Endodermal cell (in vitro differentiated cells): ENCODE measurements at regions not wholly inside any gene's neighbourhood (a gene's known extent, or its start where the extent isn't known, plus 50 kb on each side); places are given as distances from the start of the nearest gene placed in this dataset.

Source experiments
- DNase-seq: peaks from one replicate; pipeline ENCODE4 v3.0.0-alpha.2; 2017
- H3K27ac ChIP-seq: 2 replicates; pipeline ENCODE4 v1.5.1; 2013; ENCODE audit warnings: mild to moderate bottlenecking, low read depth, low read length, moderate library complexity
- H3K27me3 ChIP-seq: 2 replicates; pipeline ENCODE4 v1.6.1; 2013; ENCODE audit warnings: mild to moderate bottlenecking, low read length, moderate library complexity; ENCODE audit not compliant: insufficient read depth, control insufficient read depth, poor library complexity, severe bottlenecking
- H3K36me3 ChIP-seq: 2 replicates; pipeline ENCODE4 v1.7.0; 2013; ENCODE audit warnings: mild to moderate bottlenecking, low read length, moderate library complexity; ENCODE audit not compliant: control insufficient read depth, insufficient read depth
- H3K4me1 ChIP-seq: one replicate; pipeline ENCODE4 v1.7.0; 2013; ENCODE audit warnings: low read length; ENCODE audit not compliant: control insufficient read depth, insufficient read depth
- H3K4me3 ChIP-seq: 2 replicates; pipeline ENCODE4 v1.5.1; 2013; ENCODE audit warnings: mild to moderate bottlenecking, low read length, moderate library complexity
- H3K9ac ChIP-seq: 2 replicates; pipeline ENCODE4 v1.6.1; 2013; ENCODE audit warnings: mild to moderate bottlenecking, low read length, moderate library complexity; ENCODE audit not compliant: poor library complexity, severe bottlenecking; ENCODE audit errors: extremely low read depth
- H3K9me3 ChIP-seq: 2 replicates; pipeline ENCODE4 v1.6.1; 2013; ENCODE audit warnings: mild to moderate bottlenecking, low read length, moderate library complexity; ENCODE audit not compliant: control insufficient read depth
- H3K27ac Mint-ChIP-seq: 2 replicates; pipeline ENCODE4 v1.8.0; 2020; ENCODE audit warnings: mixed read lengths
- H3K27me3 Mint-ChIP-seq: 2 replicates; pipeline ENCODE4 v1.8.0; 2021; ENCODE audit warnings: mild to moderate bottlenecking, mixed read lengths; ENCODE audit not compliant: insufficient read depth
- H3K36me3 Mint-ChIP-seq: 2 replicates; pipeline ENCODE4 v1.8.0; 2020; ENCODE audit warnings: low read depth, mixed read lengths
- H3K4me1 Mint-ChIP-seq: 2 replicates; pipeline ENCODE4 v1.8.0; 2020; ENCODE audit warnings: mixed read lengths
- H3K4me3 Mint-ChIP-seq: 2 replicates; pipeline ENCODE4 v1.8.0; 2020; ENCODE audit warnings: mild to moderate bottlenecking, moderate library complexity, mixed read lengths
- H3K9me3 Mint-ChIP-seq: 2 replicates; pipeline ENCODE4 v1.8.0; 2020; ENCODE audit warnings: mild to moderate bottlenecking, mixed read lengths
- CTCF ChIP-seq: fragments of 200-600 bp; sonication (generic); conservative IDR thresholded peaks from 2 replicates; pipeline ENCODE4 v1.5.0; 2021; ENCODE audit warnings: antibody characterized with exemption, mild to moderate bottlenecking
- WGBS, 2 experiments: methylation state at CpG; one replicate each; pipeline versions ENCODE4 v1.1.5 to v1.1.7; 2013; ENCODE audit warnings: missing lambda C conversion rate in 2 of 2, mixed read lengths in 1 of 2; ENCODE audit not compliant: insufficient coverage in 1 of 2, insufficient read length in 1 of 2; 5-methylcytosine and 5-hydroxymethylcytosine counted together

DNA sequence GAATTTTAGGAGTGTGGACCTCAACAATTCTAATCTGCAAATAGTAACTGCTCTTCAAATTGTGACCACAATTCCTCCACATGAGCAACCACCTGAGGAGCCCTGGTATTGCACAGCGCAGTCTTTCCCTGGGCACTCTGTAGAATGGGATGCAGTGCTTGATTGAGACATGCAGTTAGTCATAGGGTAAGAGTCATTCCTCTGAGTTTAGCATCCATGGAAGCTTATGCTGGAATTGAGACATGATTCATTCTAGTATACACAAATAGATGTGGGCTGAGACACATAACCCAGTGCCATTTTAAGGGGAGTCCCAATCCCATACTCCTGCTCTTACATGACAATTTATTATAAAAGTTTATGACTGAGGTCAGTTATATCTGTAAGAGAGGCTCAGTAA is 582.3 kb upstream of the CNTNAP2 start:
- H3K4me3 Mint-ChIP-seq: no peak overlapping the region
- H3K36me3 Mint-ChIP-seq: no peaks in the 10 kb centered on the region
- Histone ChIP-seq H3K27ac (no peak overlapping the region), H3K36me3 (no peaks in the 10 kb centered on the region), H3K9ac (no peak overlapping the region), H3K4me1 (no peaks in the 10 kb centered on the region), H3K9me3 (no peaks in the 10 kb centered on the region), H3K27me3 (peaks cover 1% of the 10 kb centered on the region), H3K4me3 (no peak overlapping the region)
- DNase-seq: no peak
- no peaks in the 10 kb centered on the region for H3K4me1 Mint-ChIP-seq
- no peaks in the 10 kb centered on the region for H3K9me3 Mint-ChIP-seq
- no peak for TF ChIP-seq CTCF
- WGBS, 2 experiments: 96 to 100% methylated on average over 1 of the region's 1 CpG
- no peak overlapping the region for H3K27ac Mint-ChIP-seq
- no peaks in the 10 kb centered on the region for H3K27me3 Mint-ChIP-seq

DNA sequence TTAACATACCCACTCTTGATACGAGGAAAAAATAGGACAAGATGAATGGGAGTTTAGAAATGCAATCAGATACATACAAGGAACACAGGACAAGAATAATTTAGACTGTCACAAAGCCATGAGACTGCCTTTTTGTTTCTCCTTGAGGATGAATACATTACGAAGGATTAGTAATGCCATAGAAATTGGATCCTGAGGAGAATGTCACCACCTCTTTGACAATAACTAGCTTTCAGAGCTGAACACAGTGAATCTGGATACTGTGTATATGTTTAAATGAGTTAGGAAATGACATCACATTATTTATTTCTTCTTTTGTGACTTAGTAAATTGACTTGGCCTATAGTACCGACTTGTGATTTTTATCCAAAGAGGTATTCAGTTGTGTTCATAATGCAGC is 596.3 kb upstream of the CNTNAP2 start:
- no peak overlapping the region for H3K9ac ChIP-seq

DNA sequence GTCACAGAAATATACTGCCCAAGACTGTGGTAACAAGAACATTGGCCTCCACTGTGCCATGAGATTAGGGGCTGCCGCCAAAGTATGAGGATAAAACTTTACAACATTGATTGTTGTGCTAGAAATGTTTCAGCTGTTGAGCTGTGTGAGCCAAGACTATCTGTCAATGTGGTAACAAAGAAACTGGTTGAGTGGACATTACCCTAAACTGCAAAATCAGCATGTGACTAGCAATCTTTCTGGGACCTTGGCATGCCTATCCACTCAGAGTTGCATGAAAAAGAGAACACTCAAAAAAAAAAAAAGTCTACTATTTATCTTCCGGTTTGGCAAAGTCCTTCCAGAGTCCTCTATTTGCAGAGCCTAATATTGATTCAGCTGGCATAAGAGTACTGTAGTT is 605.6 kb upstream of the CNTNAP2 start:
- TF ChIP-seq CTCF: no peak
- Mint-ChIP-seq H3K4me3 (no peak overlapping the region), H3K27me3 (no peaks in the 10 kb centered on the region), H3K27ac (no peak overlapping the region), H3K4me1 (no peaks in the 10 kb centered on the region), H3K36me3 (no peaks in the 10 kb centered on the region), H3K9me3 (peaks cover 5% of the 10 kb centered on the region)
- no peaks in the 10 kb centered on the region for H3K27me3 ChIP-seq
- 92 to 100% methylated on average over 1 to 2 of the region's 2 CpGs for WGBS, 2 experiments
- H3K27ac ChIP-seq: no peak overlapping the region
- H3K9me3 ChIP-seq: no peaks in the 10 kb centered on the region
- H3K9ac ChIP-seq: no peak overlapping the region
- H3K4me3 ChIP-seq: no peak overlapping the region
- H3K4me1 ChIP-seq: no peaks in the 10 kb centered on the region
- no peaks in the 10 kb centered on the region for H3K36me3 ChIP-seq
- DNase-seq: no peak

More for the DNA sequence above, 596.3 kb upstream of the CNTNAP2 start:
- Mint-ChIP-seq H3K27ac (no peak overlapping the region), H3K4me1 (peaks cover 2% of the 10 kb centered on the region), H3K9me3 (no peaks in the 10 kb centered on the region), H3K27me3 (no peaks in the 10 kb centered on the region), H3K36me3 (no peaks in the 10 kb centered on the region), H3K4me3 (no peak overlapping the region)
- no peaks in the 10 kb centered on the region for H3K9me3 ChIP-seq
- no peak for TF ChIP-seq CTCF
- no peak overlapping the region for H3K4me3 ChIP-seq
- H3K4me1 ChIP-seq: no peaks in the 10 kb centered on the region
- H3K27me3 ChIP-seq: no peaks in the 10 kb centered on the region
- no peak for DNase-seq
- WGBS, 2 experiments: 84 to 100% methylated on average over 1 to 3 of the region's 3 CpGs
- H3K36me3 ChIP-seq: no peaks in the 10 kb centered on the region
- H3K27ac ChIP-seq: no peak overlapping the region
